CD14-positive monocyte (primary cell): ENCODE measurements at regions not wholly inside any gene's neighbourhood (a gene's known extent, or its start where the extent isn't known, plus 50 kb on each side); places are given as distances from the start of the nearest gene placed in this dataset.

Source experiments
- DNase-seq, 3 donors: peaks; one replicate each; pipeline ENCODE4 v3.0.0-alpha.2; 2011 to 2022
- H2AFZ ChIP-seq: 2 replicates; pipeline ENCODE4 v1.6.0; 2012; ENCODE audit warnings: mild to moderate bottlenecking, low read depth, low read length, inconsistent platforms; ENCODE audit not compliant: insufficient read depth, poor library complexity, severe bottlenecking
- H3K27ac ChIP-seq, 2 donors: 1 replicate in 1 of 2; 2 replicates in 1 of 2; pipeline ENCODE4 v1.5.1; 2012 to 2013; ENCODE audit warnings: low read length in 2 of 2, control low read depth in 1 of 2, inconsistent platforms in 1 of 2, low read depth in 1 of 2, mild to moderate bottlenecking in 1 of 2
- H3K27me3 ChIP-seq, 2 donors: one replicate each; pipeline versions ENCODE4 v1.6.0 to v1.6.1; 2011 to 2013; ENCODE audit warnings: low read length in 2 of 2; ENCODE audit not compliant: control insufficient read depth in 2 of 2, insufficient read depth in 2 of 2
- H3K36me3 ChIP-seq, 2 donors: replicated peaks in 1 of 2; 1 replicate in 1 of 2; 2 replicates in 1 of 2; pipeline versions ENCODE4 v1.5.1 to v1.6.1; 2012 to 2013; ENCODE audit warnings: low read length in 2 of 2, control low read depth in 1 of 2, inconsistent platforms in 1 of 2, mild to moderate bottlenecking in 1 of 2; ENCODE audit not compliant: insufficient read depth in 2 of 2, control insufficient read depth in 1 of 2
- H3K4me1 ChIP-seq, 2 donors: 1 replicate in 1 of 2; 2 replicates in 1 of 2; pipeline versions ENCODE4 v1.5.1 to v1.6.1; 2012 to 2013; ENCODE audit warnings: low read length in 2 of 2, control low read depth in 1 of 2, inconsistent platforms in 1 of 2, mild to moderate bottlenecking in 1 of 2, moderate library complexity in 1 of 2; ENCODE audit not compliant: insufficient read depth in 2 of 2, control insufficient read depth in 1 of 2
- H3K4me2 ChIP-seq: replicated peaks from 2 replicates; pipeline ENCODE3; 2012; ENCODE audit warnings: low read length, moderate library complexity, mild to moderate bottlenecking; ENCODE audit not compliant: poor library complexity, severe bottlenecking; ENCODE audit errors: extremely low read depth
- H3K4me3 ChIP-seq, 3 experiments: fragments of 200-600 bp in 1 of 3; sonication (generic) in 1 of 3; replicated peaks in 1 of 3; 1 replicate in 2 of 3; 2 replicates in 1 of 3; pipeline ENCODE4 v1.5.1; 2011 to 2013; ENCODE audit warnings: low read length in 3 of 3, mild to moderate bottlenecking in 3 of 3, control low read depth in 2 of 3, low read depth in 2 of 3, inconsistent platforms in 1 of 3, moderate library complexity in 1 of 3
- H3K79me2 ChIP-seq: 2 replicates; pipeline ENCODE4 v1.6.0; 2012; ENCODE audit warnings: mild to moderate bottlenecking, control low read depth, inconsistent platforms, low read length, moderate library complexity; ENCODE audit not compliant: insufficient read depth
- H3K9ac ChIP-seq: 2 replicates; pipeline ENCODE4 v1.6.0; 2017; ENCODE audit warnings: low read length, mild to moderate bottlenecking; ENCODE audit not compliant: insufficient read depth, poor library complexity, severe bottlenecking
- H3K9me3 ChIP-seq, 2 donors: replicated peaks in 1 of 2; 1 replicate in 1 of 2; 2 replicates in 1 of 2; pipeline versions ENCODE4 v1.5.1 to v1.6.1; 2012 to 2013; ENCODE audit warnings: low read length in 2 of 2, control low read depth in 1 of 2; ENCODE audit not compliant: control insufficient read depth in 1 of 2, insufficient read depth in 1 of 2
- H4K20me1 ChIP-seq: 2 replicates; pipeline ENCODE4 v1.6.0; 2012; ENCODE audit warnings: mild to moderate bottlenecking, low read length, control low read depth, moderate library complexity; ENCODE audit not compliant: insufficient read depth
- H3K27ac Mint-ChIP-seq, 7 donors: one replicate each; pipeline ENCODE4 v1.8.0; 2020; ENCODE audit warnings: mild to moderate bottlenecking in 7 of 7, mixed read lengths in 7 of 7, moderate library complexity in 6 of 7, inconsistent platforms in 2 of 7
- H3K27me3 Mint-ChIP-seq, 3 donors: one replicate each; pipeline ENCODE4 v1.8.0; 2021 to 2022; ENCODE audit warnings: low read depth in 3 of 3, mild to moderate bottlenecking in 3 of 3, mixed read lengths in 3 of 3, moderate library complexity in 3 of 3, inconsistent platforms in 1 of 3
- H3K36me3 Mint-ChIP-seq, 2 donors: one replicate each; pipeline ENCODE4 v1.8.0; 2020; ENCODE audit warnings: mixed read lengths in 2 of 2, inconsistent platforms in 1 of 2, mild to moderate bottlenecking in 1 of 2
- H3K4me1 Mint-ChIP-seq: one replicate; pipeline ENCODE4 v1.8.0; 2020; ENCODE audit warnings: mild to moderate bottlenecking, mixed read lengths
- H3K4me3 Mint-ChIP-seq, 2 donors: one replicate each; pipeline ENCODE4 v1.8.0; 2020; ENCODE audit warnings: mild to moderate bottlenecking in 2 of 2, mixed read lengths in 2 of 2, moderate library complexity in 1 of 2
- H3K9me3 Mint-ChIP-seq, 7 donors: one replicate each; pipeline ENCODE4 v1.8.0; 2020 to 2022; ENCODE audit warnings: mixed read lengths in 7 of 7, mild to moderate bottlenecking in 6 of 7, moderate library complexity in 6 of 7, inconsistent platforms in 2 of 7
- WGBS: methylation state at CpG from one replicate; pipeline ENCODE4 v1.1.5; 2013; ENCODE audit warnings: missing lambda C conversion rate; ENCODE audit not compliant: insufficient coverage; 5-methylcytosine and 5-hydroxymethylcytosine counted together
- intact Hi-C, 2 donors: fragments of 100-400 bp; cut with micrococcal nuclease; formaldehyde crosslinking; loops; one replicate each; pipeline versions ENCODE4 v1.15.0 to v1.15.1; 2023
- TF ChIP-seq, protein P1 (sequence below): fragments of 200-600 bp; IDR thresholded peaks from one replicate; pipeline ENCODE4 v1.8.0; 2022; ENCODE audit warnings: antibody characterized with exemption, mild to moderate bottlenecking

GRCh38 chrX:95733426-95733825 is 951.2 kb upstream of the DIAPH2 start:
- H3K4me1 ChIP-seq, result no peaks in the 10 kb centered on the region
- no peak overlapping the region for H3K4me2 ChIP-seq
- H3K4me3 ChIP-seq, result no peak overlapping the region
- no peaks in the 10 kb centered on the region for H3K79me2 ChIP-seq
- H3K36me3 Mint-ChIP-seq, result no peaks in the 10 kb centered on the region
- no peaks in the 10 kb centered on the region for H3K27me3 ChIP-seq
- TF ChIP-seq, protein P1, sequence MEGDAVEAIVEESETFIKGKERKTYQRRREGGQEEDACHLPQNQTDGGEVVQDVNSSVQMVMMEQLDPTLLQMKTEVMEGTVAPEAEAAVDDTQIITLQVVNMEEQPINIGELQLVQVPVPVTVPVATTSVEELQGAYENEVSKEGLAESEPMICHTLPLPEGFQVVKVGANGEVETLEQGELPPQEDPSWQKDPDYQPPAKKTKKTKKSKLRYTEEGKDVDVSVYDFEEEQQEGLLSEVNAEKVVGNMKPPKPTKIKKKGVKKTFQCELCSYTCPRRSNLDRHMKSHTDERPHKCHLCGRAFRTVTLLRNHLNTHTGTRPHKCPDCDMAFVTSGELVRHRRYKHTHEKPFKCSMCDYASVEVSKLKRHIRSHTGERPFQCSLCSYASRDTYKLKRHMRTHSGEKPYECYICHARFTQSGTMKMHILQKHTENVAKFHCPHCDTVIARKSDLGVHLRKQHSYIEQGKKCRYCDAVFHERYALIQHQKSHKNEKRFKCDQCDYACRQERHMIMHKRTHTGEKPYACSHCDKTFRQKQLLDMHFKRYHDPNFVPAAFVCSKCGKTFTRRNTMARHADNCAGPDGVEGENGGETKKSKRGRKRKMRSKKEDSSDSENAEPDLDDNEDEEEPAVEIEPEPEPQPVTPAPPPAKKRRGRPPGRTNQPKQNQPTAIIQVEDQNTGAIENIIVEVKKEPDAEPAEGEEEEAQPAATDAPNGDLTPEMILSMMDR, result no peak
- H3K4me3 Mint-ChIP-seq, result no peak overlapping the region
- intact Hi-C loops, result no loop called here
- no peak overlapping the region for H2AFZ ChIP-seq
- H3K36me3 ChIP-seq, result no peaks in the 10 kb centered on the region
- H3K27ac ChIP-seq, result no peak overlapping the region
- no peaks in the 10 kb centered on the region for H3K4me1 Mint-ChIP-seq
- peaks cover 0 to 2% (median 0%) of the 10 kb centered on the region in 3 donors for H3K27me3 Mint-ChIP-seq
- WGBS, result 60% methylated on average over 1 of the region's 3 CpGs
- no peak for DNase-seq
- H3K27ac Mint-ChIP-seq, result no peak overlapping the region
- peaks cover 0 to 2% (median 0%) of the 10 kb centered on the region in 7 donors for H3K9me3 Mint-ChIP-seq
- no peaks in the 10 kb centered on the region for H3K9me3 ChIP-seq
- H3K9ac ChIP-seq, result no peak overlapping the region
- no peaks in the 10 kb centered on the region for H4K20me1 ChIP-seq

DNA sequence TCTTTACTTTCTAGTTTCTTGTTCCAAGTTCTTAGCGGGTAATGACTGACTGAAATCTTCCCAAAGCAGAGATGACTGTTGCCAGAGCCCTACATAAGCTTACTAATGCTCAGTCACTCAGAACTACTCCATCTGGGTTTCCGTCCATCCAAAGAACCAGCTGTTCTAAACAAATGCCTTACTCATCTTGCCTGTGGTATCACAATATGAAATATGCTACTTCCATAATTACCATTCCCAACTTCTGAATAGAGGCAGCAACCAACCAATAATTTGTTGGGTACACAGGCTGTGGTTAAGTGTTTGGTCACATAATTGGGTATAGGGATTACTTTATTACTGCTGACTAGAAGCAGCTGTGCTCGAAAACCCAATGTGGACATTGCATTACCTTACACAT is 930.2 kb upstream of the DIAPH2 start:
- Mint-ChIP-seq H3K4me3 (no peak overlapping the region), H3K4me1 (no peaks in the 10 kb centered on the region), H3K9me3 (peaks cover 0 to 3% (median 0%) of the 10 kb centered on the region in 7 donors), H3K36me3 (no peaks in the 10 kb centered on the region), H3K27ac (no peak overlapping the region), H3K27me3 (no peaks in the 10 kb centered on the region)
- Histone ChIP-seq H3K27me3 (no peaks in the 10 kb centered on the region), H2AFZ (no peak overlapping the region), H3K9me3 (no peaks in the 10 kb centered on the region), H3K79me2 (no peaks in the 10 kb centered on the region), H3K9ac (no peak overlapping the region), H3K4me3 (no peak overlapping the region), H4K20me1 (no peaks in the 10 kb centered on the region), H3K4me1 (no peaks in the 10 kb centered on the region), H3K4me2 (no peak overlapping the region), H3K36me3 (no peaks in the 10 kb centered on the region), H3K27ac (no peak overlapping the region)
- no CpG with 5 or more reads among the region's 3 CpGs for WGBS
- intact Hi-C loops, result no loop called here
- DNase-seq, result no peak
- TF ChIP-seq, protein P1, result no peak
